ENCODE measurements at regions not wholly inside any gene's neighbourhood (a gene's known extent, or its start where the extent isn't known, plus 50 kb on each side); places are given as distances from the start of the nearest gene placed in this dataset.

- no peak for DNase-seq
- TF ChIP-seq GATA1 (IDR thresholded peaks at IDR 0.05; ENCODE audit: low read depth, low read length) (no peak), POLR2A (IDR thresholded peaks at IDR 0.05; ENCODE audit: low read length) (no peak)
Observed at GRCh38 chr4:28942631-28943030, 1777.5 kb upstream of the PCDH7 start.

DNA sequence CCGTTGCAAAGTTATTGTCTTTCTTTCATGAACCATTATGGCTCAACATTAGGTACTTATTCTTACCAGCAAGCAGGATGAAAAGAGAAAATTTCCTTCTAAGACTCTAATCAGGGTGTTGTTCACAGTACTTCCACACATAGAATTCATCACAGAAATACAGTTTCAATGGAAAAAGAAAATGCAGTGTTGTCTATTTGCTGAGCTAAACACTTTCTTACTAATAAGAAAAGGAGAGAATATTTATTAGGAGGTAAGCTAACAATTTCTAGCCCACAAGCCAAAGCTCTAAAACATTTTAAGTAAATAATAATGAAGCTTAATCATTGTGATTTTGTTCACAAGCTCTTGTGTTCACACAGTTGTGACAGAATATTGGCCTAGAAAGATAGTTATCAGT, 1772.8 kb upstream of the PCDH7 start:
- DNase-seq, result no peak
- TF ChIP-seq POLR2A (IDR thresholded peaks at IDR 0.05; ENCODE audit: low read length), result no peak
- TF ChIP-seq GATA1 (IDR thresholded peaks at IDR 0.05; ENCODE audit: low read depth, low read length), result no peak

DNA sequence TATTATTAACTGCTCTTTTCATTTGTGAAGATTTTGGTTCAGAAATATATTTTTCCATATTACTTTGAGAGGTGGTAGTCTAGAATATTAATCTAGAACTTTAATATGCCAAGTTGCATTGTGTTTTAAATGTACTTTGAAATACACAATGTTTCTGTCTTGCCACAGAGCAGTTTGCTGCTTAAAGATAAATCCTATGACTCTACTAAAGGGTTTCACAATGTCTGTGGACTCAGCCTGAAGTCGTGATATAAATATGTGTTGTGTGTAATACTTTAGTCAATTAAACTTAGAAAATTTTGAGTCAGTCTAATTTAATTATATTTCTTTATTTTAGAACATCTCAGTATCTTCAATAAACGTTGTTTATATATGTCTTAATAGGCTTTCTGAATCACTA, 1771.7 kb upstream of the PCDH7 start:
- DNase-seq, result no peak
- no peak for TF ChIP-seq GATA1 (IDR thresholded peaks at IDR 0.05; ENCODE audit: low read depth, low read length)
- TF ChIP-seq POLR2A (IDR thresholded peaks at IDR 0.05; ENCODE audit: low read length), result no peak

DNA sequence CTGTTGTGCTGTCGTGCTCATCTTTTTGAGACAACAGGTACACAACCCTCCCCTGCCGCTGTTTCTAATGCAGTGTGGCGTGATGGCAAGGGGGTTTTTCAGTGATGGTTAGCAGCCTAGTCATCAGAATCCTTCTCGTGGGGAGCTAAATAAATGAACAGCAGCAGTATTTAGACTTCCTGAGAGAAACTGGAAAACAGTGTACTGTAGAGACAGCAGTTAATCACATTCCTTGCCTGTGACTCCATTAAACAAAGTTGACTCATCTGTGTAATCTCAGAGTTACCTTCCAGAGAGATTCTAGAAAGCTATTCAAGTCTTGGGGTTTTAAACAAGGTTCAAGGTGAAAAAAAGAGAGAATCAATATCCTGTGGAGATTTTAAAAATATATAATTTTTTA, 1753.2 kb upstream of the PCDH7 start:
- DNase-seq, result no peak
- no peak for TF ChIP-seq GATA1 (IDR thresholded peaks at IDR 0.05; ENCODE audit: low read depth, low read length)
- no peak for TF ChIP-seq POLR2A (IDR thresholded peaks at IDR 0.05; ENCODE audit: low read length)

- TF ChIP-seq GATA1 (IDR thresholded peaks at IDR 0.05; ENCODE audit: low read depth, low read length) (no peak), POLR2A (IDR thresholded peaks at IDR 0.05; ENCODE audit: low read length) (no peak)
Observed at GRCh38 chr4:28973587-28974350, 1746.4 kb upstream of the PCDH7 start.

DNA sequence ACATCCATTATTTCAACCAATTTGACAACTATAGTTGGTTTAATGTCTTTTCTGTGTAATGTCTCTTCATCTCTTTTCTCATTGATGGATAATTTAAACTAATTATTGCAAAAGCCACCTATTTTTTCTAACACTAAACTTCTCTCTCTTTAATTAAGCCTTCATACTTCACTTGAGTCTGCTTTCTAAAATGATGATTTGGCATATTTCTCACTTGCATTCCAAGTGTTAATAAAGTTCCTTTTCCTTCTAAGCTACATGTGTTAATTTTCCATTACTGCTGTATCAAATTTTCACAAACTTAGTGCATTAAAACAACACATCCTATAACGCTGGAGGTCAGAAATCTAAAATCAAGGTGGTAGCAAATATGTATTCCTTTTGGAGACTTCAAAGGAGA, 1743.8 kb upstream of the PCDH7 start:
- no peak for TF ChIP-seq GATA1 (IDR thresholded peaks at IDR 0.05; ENCODE audit: low read depth, low read length)
- TF ChIP-seq POLR2A (IDR thresholded peaks at IDR 0.05; ENCODE audit: low read length), result no peak

More at GRCh38 chr4:28973587-28974350, 1746.4 kb upstream of the PCDH7 start:
- DNase-seq, result no peak

GRCh38 chr4:29002151-29002550, 1718.0 kb upstream of the PCDH7 start:
- TF ChIP-seq GATA1 (IDR thresholded peaks at IDR 0.05; ENCODE audit: low read depth, low read length), result no peak
- no peak for TF ChIP-seq POLR2A (IDR thresholded peaks at IDR 0.05; ENCODE audit: low read length)
- DNase-seq, result no peak

More for the DNA sequence above, 1743.8 kb upstream of the PCDH7 start:
- DNase-seq, result no peak

GRCh38 chr4:29005838-29006237, 1714.3 kb upstream of the PCDH7 start:
- DNase-seq, result no peak
- no peak for TF ChIP-seq POLR2A (IDR thresholded peaks at IDR 0.05; ENCODE audit: low read length)
- no peak for TF ChIP-seq GATA1 (IDR thresholded peaks at IDR 0.05; ENCODE audit: low read depth, low read length)

DNA sequence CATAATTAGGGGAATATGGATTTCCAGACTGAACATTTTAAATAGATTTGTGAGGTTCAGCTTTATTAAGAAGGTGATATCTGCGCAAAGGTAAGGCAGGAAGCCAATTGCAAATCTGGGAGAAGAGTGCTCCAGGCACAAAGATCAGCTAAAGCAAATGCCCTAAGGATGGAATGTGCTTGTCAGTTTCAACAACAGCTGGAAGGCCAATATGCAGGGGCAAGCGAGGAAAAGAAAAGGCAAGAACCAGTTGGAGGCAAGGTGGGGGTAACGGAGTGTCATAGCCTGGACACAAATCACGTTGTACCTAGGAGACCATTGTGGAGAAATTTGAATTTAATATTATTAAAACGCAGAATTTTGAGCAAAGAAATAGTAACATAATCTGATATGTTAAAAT, 1710.3 kb upstream of the PCDH7 start:
- no peak for DNase-seq
- no peak for TF ChIP-seq POLR2A (IDR thresholded peaks at IDR 0.05; ENCODE audit: low read length)
- no peak for TF ChIP-seq GATA1 (IDR thresholded peaks at IDR 0.05; ENCODE audit: low read depth, low read length)

DNA sequence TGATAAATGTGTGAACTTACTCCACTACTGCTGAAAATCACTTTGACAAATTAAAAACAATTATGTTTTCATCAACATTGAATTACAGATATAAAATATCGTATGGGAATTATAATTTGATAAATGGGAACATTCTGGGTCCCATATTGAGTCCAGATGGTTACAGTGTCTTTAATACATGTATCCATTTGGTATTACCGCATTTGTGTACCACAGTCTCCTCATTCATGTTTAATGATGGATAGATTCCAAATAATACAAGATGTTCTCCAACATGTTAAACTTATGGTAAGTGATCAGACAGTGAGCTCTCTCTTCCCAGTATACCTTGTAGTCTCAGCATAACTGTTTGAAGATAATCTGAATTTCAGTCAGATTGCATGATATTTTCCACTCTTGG, 1706.8 kb upstream of the PCDH7 start:
- TF ChIP-seq POLR2A (IDR thresholded peaks at IDR 0.05; ENCODE audit: low read length) (no peak), GATA1 (IDR thresholded peaks at IDR 0.05; ENCODE audit: low read depth, low read length) (no peak)
- no peak for DNase-seq

- TF ChIP-seq POLR2A (IDR thresholded peaks at IDR 0.05; ENCODE audit: low read length), result no peak
- no peak for TF ChIP-seq GATA1 (IDR thresholded peaks at IDR 0.05; ENCODE audit: low read depth, low read length)
Observed at GRCh38 chr4:29014555-29014954, 1705.6 kb upstream of the PCDH7 start.

DNA sequence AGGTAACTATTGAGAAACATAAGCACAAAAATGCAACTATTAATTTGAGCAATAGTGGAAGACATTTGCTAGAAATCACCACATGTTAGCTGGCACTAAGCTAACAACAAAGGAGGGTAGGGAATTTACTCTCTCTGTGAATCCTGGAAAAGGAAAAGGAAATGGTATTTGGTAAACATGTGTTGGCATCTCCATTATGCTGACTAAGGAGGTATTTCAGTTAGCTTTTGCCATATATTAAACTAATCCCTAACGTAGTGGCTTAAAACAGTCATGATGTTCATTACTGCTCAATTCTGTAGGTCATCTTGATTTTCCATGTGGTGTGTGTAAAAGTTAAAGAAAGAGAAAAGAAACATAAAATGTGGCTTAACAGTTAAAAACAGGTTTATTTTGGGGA, 1686.5 kb upstream of the PCDH7 start:
- DNase-seq, result no peak
- TF ChIP-seq POLR2A (IDR thresholded peaks at IDR 0.05; ENCODE audit: low read length), result no peak
- no peak for TF ChIP-seq GATA1 (IDR thresholded peaks at IDR 0.05; ENCODE audit: low read depth, low read length)

More at GRCh38 chr4:29014555-29014954, 1705.6 kb upstream of the PCDH7 start:
- no peak for DNase-seq

- TF ChIP-seq POLR2A (IDR thresholded peaks at IDR 0.05; ENCODE audit: low read length), result no peak
- TF ChIP-seq GATA1 (IDR thresholded peaks at IDR 0.05; ENCODE audit: low read depth, low read length), result no peak
- no peak for DNase-seq
Observed at GRCh38 chr4:29037501-29037900, 1682.7 kb upstream of the PCDH7 start.

DNA sequence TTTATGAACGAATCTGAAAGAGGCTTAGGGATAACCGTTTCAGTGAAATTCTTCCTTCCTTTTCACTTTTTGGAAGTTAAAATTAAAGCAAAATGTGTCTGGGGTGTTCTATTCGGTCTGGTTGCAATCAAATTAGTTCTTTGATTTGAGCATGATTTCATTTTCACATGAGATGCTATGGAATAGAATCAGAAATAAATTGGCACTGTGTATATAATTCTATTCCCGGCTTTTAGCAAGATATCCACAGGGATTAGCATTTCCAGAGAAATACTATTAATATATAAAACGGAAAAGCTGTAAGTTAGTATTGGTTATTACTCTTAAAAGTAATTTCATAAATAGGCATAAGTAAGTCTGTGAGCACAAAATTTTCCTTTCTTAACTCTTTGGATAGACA, 1676.8 kb upstream of the PCDH7 start:
- TF ChIP-seq POLR2A (IDR thresholded peaks at IDR 0.05; ENCODE audit: low read length) (no peak), GATA1 (IDR thresholded peaks at IDR 0.05; ENCODE audit: low read depth, low read length) (no peak)
- no peak for DNase-seq

DNA sequence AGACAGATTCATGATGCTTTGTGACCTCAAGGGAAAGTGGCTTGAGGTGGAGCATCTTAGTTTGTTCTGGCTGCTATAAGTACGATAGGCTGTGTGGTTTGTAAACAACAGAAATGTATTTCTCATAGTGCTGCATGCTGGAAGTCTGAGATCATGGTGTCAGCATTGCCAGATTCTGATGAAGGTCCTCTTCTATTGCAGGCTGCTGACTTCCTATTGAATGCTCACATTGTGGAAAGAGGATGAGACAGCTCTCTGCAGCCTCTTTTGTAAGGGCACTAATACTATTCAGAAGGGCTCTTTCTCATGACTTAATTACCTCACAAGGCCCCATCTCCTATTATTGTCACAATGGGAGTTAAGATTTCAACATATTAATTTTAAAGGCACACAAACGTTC, 1674.0 kb upstream of the PCDH7 start:
- TF ChIP-seq POLR2A (IDR thresholded peaks at IDR 0.05; ENCODE audit: low read length), result no peak
- TF ChIP-seq GATA1 (IDR thresholded peaks at IDR 0.05; ENCODE audit: low read depth, low read length), result no peak
- DNase-seq, result no peak
